H1 (cell line): ENCODE measurements at regions not wholly inside any gene's neighbourhood (a gene's known extent, or its start where the extent isn't known, plus 50 kb on each side); places are given as distances from the start of the nearest gene placed in this dataset.

Experiments used
- CBX5 ChIP-seq: fragments of 300-800, 300-1000 bp; sonication (generic); IDR thresholded peaks from 2 replicates; pipeline ENCODE4 v1.7.1; 2016; ENCODE audit warnings: antibody characterized with exemption, low read length, low read depth
- CTCF ChIP-seq, 3 experiments: IDR thresholded peaks; 1 replicate in 2 of 3; 2 replicates in 1 of 3; pipeline versions ENCODE4 v1.5.1 to v1.6.1; 2011; ENCODE audit warnings: low read length in 3 of 3, mild to moderate bottlenecking in 3 of 3, inconsistent platforms in 2 of 3, low read depth in 1 of 3, moderate library complexity in 1 of 3; ENCODE audit not compliant: insufficient read depth in 1 of 3; ENCODE audit errors: control extremely low read depth in 1 of 3
- GABPA ChIP-seq: IDR thresholded peaks from 2 replicates; pipeline ENCODE4 v1.6.1; 2011; ENCODE audit warnings: mild to moderate bottlenecking, low read length, moderate library complexity, borderline replicate concordance; ENCODE audit not compliant: insufficient read depth
- HDAC6 ChIP-seq: IDR thresholded peaks from one replicate; pipeline ENCODE4 v1.7.1; 2012; ENCODE audit warnings: low read depth, mild to moderate bottlenecking, inconsistent platforms, low read length, moderate library complexity
- MAX ChIP-seq: IDR thresholded peaks from 2 replicates; pipeline ENCODE4 v1.6.1; 2012; ENCODE audit warnings: inconsistent platforms
- POLR2A ChIP-seq, 2 experiments: IDR thresholded peaks; 1 replicate in 1 of 2; 2 replicates in 1 of 2; pipeline ENCODE4 v1.6.1; 2011; ENCODE audit warnings: low read depth in 2 of 2, low read length in 2 of 2, mild to moderate bottlenecking in 2 of 2; ENCODE audit errors: control extremely low read depth in 1 of 2
- POLR2AphosphoS5 ChIP-seq: IDR thresholded peaks from 2 replicates; pipeline ENCODE4 v1.6.1; 2011; ENCODE audit warnings: low read depth, low read length
- YY1 ChIP-seq: IDR thresholded peaks from 2 replicates; pipeline ENCODE4 v1.6.1; 2011; ENCODE audit warnings: low read depth, mild to moderate bottlenecking, low read length

- TF ChIP-seq YY1 (no peak), CTCF (IDR thresholded peaks at IDR 0.05; ENCODE audit: control extremely low read depth in 1 of 3, insufficient read depth in 1 of 3, low read depth in 1 of 3, low read length in 3 of 3) (no peak), POLR2A (IDR thresholded peaks at IDR 0.05; ENCODE audit: control extremely low read depth in 1 of 2, low read depth in 2 of 2, low read length in 2 of 2) (no peak), GABPA (no peak), POLR2AphosphoS5 (no peak), CBX5 (no peak), MAX (no peak), HDAC6 (no peak)
These were observed 321.8 kb upstream of the E2F7 start for GRCh38 chr12:77387214-77387613.
